ENCODE measurements at regions not wholly inside any gene's neighbourhood (a gene's known extent, or its start where the extent isn't known, plus 50 kb on each side); places are given as distances from the start of the nearest gene placed in this dataset.
"Not testable (repeated sequence)": the region's sequence is repeated elsewhere in the genome, so short reads cannot be mapped to it uniquely, and the experiment has no call there.

DNA sequence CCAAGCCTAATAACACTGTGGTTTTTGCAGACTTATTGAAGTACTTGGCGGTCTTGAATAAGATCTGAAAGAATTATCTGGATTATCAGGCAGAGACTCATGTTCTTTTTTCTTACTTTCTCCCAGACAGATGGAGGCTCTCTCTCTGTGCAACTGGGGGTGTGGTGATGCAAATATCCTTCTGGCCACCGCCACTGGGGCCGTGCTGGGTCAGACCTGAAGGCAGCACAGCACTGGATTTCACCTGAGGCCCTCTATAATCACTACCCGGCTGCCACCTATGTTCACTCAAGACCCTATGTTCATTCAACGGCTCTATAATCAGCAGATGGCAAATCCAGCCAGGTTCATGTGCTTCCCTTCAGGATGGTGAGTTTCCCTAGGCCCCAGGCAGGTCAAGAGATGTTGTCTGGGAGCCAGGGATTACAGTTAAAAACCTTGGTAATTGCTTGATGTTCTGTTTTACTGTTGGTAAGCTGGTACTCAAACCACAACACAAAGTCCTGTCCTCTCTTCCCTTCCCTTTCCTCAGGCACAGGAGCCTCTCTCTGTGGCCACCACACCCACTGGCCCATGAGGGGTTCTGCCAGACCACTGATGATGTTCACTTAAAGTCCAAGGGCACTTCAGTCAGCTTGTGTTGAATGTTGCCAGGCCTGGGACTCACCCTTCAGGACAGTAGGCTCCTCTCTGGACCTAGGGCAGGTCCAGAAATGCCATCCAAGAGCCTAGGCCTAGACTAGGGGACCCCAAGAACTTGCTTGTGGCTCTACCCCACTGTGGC lies 205.3 kb upstream of the GCFC2 start:
- no peak for DNase-seq (ENCODE audit: low read depth, low spot score)

DNA sequence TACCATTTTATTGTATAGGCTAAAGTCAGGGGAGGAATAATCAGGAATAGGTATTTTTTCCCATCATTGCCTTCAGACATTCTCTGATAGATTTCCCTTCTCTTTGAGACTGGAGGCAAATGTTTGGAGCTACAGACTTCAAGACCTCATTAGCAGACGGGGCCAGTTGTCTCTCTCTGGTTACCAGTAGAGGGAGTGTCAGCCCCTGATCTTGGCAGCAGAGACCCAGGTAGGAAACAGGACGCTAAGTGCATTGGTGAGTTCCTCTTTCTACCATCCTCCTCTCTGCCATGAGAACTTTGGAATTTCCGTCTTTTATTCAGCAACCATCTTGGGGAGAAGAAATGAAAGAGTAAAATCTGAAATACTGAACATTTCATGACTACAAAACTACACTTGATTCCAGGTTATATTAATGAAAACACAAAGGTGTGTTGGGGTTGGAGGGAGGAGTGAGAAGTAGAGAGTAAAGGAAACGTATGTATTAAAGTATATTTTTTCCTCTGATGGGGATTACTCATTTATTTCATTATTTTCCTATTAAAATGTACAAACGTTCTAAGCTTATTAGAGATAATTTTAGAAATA lies 186.2 kb upstream of the GCFC2 start:
- peak; percentile 75 for DNase-seq (ENCODE audit: low read depth, low spot score)

DNA sequence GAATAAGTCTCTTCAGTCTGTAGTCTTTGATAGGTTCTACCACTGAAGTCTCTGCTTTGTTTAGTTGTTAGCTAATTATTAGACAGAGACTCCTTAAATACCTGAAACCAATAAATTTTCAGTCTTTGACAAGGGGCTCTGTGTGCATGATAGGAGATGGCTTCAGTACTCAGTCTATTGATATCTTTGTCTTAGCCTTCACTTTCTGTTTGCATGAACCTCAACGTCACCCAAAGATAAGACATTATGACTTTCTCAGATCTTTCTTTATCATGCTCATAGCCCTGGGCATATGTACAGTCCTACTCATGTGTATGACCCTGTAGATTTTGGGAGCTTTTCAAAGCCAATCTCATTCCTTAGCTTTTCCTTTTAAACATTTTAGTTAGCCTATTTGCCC lies 183.5 kb upstream of the GCFC2 start:
- DNase-seq (ENCODE audit: low read depth, low spot score) = no peak

DNA sequence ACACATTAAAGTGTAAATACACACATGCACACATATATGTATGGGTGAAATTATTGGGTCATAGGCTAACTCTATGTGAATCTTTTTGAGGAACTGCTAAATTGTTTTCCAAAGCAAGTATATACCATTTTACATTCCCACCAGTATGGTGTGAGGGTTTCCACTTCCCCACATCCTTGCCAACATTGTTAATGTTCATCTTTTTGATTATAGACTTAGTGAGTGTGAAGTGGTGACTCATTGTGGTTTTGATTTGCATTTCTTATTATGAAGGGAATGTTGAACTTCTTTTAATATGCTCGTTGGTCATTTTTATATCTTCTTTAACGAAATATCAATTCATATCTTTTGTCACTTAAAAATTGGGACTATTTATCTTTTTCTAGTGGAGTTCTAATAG lies 181.8 kb upstream of the GCFC2 start:
- no peak for DNase-seq (ENCODE audit: low read depth, low spot score)

DNA sequence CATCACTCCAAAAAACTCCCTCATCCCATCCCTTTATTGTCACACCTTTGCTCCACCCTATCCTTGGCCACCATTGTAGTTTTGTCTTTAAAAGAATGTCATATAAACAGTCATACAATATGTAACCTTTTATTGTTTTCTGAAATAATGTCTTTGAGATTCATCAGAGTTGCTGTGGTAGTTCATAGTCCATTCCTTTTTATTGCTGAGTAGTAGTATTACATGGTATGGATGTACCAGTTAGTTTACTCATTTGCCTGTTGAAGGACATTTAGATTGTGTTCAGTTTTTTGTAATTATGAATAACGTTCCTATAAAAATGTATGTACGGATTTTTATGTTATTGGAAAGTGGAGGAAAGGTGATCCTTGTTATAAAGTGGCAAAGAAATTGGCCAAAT lies 171.8 kb upstream of the GCFC2 start:
- no peak for DNase-seq (ENCODE audit: low read depth, low spot score)

DNA sequence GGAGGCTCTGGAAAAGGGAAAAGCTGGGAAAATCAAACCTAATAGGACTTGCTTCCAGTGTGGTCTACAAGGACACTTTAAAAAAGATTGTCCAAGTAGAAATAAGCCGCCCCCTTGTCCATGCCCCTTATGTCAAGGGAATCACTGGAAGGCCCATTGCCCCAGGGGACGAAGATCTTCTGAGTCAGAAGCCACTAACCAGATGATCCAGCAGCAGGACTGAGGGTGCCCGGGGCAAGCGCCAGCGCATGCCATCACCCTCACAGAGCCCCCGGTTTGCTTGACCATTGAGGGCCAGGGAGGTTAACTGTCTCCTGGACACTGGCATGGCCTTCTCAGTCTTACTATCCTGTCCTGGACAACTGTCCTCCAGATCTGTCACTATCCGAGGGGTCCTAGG lies 164.9 kb upstream of the GCFC2 start:
- DNase-seq (ENCODE audit: low read depth, low spot score) = not testable (repeated sequence)

DNA sequence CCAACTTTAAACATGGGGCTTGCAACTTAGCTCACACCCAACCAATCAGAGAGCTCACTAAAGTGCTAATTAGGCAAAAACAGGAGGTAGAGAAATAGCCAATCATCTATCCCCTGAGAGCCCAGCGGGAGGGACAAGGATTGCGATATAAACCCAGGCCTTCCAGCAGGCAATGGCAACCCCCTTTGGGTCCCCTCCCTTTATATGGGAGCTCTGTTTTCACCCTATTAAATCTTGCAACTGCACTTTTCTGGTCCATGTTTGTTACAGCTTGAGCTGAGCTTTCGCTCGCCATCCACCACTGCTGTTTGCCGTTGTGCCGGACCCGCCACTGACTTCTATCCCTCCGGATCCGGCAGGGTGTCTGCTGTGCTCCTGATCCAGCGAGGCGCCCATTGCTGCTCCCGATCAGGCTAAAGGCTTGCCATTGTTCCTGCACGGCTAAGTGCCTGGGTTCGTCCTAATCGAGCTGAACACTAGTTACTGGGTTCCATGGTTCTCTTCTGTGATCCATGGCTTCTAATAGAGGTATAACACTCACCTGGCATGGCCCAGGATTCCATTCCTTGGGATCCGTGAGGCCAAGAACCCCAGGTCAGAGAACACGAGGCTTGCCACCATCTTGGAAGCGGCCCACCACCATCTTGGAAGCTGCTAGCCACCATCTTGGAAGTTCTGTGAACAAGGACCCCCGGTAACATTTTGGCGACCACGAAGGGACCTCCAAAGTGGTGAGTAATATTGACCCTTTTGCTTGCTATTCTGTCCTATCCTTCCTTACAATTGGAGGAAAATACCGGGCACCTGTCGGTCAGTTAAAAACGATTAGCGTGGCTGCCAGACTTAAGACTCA lies 161.3 kb upstream of the GCFC2 start:
- not testable (repeated sequence) for DNase-seq (ENCODE audit: low read depth, low spot score)

DNA sequence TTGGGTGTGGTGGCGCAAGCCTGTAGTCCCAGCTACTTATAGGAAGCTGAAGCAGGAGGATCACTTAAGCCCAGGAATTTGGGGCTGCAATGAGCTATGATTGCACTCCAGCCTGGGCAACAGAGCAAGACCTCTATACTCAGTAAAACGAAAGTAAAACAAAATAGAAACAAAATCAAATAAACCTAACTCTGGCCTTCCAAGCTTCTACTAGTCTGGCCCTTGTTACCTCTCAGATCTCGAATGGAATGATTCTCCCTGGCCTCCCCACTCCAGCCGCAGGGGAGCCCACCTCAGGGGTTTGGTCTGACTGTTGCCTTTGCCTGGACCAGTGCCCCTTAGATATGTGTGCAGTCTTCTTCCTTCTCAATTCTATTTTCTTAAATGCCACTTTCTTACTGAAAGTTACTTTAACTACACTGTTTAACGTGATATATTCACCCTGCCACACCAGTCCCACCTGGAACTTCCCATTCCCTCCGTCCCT lies 160.0 kb upstream of the GCFC2 start:
- no peak for DNase-seq (ENCODE audit: low read depth, low spot score)

DNA sequence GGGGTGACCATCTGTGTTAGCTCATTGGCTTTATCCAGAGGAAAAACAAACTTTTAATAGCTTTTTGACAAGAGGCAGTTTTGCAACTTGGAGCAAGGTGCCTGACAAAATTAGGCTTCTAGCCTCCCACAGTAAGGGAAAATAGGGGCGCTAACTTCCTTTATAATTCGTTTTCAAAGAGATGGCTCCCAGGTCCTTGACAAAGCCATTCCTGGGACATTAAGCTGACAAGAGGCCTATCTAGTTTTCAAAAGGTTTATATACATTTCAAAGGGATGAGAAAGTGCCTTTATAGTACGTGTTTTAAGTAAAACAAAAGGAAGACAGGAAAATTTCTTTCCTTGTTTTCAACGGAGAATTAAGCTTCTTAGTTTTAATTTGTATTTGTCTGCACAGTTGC lies 159.4 kb upstream of the GCFC2 start:
- peak; percentile 52 for DNase-seq (ENCODE audit: low read depth, low spot score)

DNA sequence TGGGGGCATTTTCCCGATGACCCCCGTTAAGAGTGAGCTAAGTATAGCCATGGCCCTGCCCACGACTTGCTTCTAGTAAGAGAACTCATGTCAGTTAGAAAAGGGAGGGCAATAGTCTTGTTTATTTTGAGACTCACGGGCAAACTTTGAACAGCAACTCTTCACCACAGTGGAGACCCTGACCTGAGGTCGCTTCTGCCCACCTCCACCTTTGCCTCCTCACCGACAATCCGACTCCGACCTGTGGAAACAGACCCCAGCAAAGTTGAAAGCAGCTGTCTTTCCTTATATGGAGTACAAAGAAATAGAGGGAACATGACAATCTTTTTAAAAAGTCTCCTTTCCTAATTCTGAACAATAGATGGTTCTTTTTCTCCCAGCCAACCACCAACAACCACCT lies 155.0 kb upstream of the GCFC2 start:
- DNase-seq (ENCODE audit: low read depth, low spot score) = no peak

DNA sequence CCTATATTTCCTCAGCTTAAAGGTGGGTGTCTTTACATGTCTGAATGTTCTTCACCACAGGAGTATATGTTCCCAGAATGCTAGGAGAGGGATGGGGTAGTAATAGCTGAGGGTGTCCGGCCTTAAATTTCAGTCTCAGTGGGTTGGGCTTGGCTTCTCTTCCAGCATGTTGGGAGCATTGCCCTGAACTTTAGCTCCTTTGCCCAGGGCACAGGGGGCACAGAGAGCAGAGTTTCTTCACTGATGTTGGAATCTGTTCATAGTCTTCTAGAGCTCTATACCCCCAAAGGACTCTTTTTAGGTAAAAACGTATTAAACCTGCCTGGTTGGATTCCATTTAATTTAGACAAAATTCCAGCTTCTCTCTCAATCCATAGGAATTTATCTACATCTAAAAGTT lies 154.4 kb upstream of the GCFC2 start:
- DNase-seq (ENCODE audit: low read depth, low spot score) = no peak

DNA sequence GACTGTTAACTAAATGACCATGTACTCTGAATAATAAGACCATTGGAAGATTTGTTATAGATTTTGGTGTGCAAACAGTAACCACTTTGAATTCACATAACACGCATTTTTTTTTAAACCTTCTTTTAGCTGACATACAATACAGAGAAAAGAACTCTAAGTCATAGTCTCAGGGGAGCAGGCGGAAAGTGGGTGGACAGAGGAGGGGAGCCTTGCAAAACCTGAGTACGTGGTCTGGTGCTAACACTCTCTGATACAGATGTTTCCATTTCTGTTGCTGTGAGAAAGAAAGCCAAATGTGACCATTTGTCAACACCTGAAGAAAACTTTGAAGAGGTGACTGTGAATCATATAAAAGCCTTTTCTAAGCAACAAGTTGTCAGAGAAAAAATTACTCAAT lies 151.8 kb upstream of the GCFC2 start:
- no peak for DNase-seq (ENCODE audit: low read depth, low spot score)

DNA sequence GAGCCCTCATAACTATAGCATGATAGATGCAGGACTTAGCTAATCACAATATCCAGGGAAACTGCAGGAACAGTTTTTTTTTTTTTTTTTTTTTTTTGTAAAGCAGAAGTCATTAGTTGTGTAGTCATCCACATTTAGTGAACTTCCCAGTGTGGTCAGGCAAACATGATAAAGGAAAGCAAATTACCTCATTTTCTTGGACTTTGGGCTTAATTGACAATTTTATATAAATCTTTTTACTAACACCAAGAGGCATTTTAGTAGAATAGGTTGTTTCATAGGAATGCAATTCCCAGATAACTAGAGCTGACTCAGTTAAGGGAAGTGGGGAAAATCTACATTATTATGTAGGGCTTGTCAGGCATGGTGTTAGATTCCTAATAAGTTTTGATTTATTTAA lies 142.7 kb upstream of the GCFC2 start:
- no peak for DNase-seq (ENCODE audit: low read depth, low spot score)

DNA sequence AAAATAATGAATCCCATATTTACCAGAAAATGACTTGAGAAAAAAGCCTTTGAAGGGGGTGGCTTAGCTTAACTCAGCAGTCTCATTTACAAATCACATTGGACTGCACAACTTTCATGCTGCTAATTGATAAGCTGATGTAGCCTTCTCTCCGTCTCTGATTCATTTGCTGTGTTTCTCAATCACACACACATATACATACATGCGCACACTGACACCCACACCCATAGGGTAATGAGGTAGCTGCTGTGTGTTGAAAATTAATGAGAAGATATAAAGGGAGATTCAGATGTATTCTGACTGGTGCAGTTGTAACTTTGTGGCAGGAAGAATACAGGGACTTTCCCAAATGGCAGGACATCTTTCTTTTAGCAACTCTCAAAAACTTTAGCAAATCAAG lies 141.9 kb upstream of the GCFC2 start:
- no peak for DNase-seq (ENCODE audit: low read depth, low spot score)

DNA sequence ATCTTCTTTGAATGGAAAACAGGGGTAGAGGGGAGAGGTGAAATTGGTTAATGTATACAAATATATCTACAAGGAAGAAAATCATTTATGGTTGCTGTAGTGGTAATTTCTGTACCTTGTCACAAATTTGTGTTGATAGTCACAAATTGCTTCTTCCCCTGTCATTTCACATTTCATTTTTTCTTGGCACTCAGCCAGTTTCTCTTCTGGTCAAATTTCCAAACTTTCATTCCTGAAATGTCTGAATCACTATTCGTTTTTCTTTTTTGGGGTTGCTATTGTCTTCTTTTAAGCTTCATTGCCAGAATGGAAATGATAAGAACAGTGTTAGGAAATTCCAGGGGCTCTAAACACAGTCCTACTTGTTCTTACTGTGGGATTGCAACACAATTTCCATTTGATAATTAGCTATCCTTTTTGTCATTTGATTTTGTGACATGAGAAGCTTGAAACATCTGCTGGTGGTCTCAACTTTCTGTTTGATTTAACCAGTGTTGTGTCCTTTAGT lies 136.0 kb upstream of the GCFC2 start:
- DNase-seq (ENCODE audit: low read depth, low spot score) = no peak

DNA sequence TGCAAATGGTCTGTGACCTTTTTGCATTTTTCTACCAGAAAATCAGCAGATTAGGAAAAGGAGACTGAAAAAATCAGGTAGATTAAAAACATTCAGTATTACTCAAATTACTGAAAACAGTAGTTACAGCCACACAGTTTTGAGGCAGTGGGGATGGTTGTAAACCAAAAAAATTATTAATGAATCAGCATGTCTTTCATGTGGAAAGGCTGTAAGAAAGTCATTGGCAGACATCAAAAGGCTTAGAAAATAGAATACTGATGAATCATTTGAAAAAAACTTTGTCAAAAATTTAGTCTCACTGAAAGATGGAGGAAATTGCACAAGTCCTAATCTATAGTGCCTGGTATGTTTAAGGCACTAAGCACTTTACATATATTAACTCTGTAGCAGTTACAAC lies 133.9 kb upstream of the GCFC2 start:
- no peak for DNase-seq (ENCODE audit: low read depth, low spot score)

DNA sequence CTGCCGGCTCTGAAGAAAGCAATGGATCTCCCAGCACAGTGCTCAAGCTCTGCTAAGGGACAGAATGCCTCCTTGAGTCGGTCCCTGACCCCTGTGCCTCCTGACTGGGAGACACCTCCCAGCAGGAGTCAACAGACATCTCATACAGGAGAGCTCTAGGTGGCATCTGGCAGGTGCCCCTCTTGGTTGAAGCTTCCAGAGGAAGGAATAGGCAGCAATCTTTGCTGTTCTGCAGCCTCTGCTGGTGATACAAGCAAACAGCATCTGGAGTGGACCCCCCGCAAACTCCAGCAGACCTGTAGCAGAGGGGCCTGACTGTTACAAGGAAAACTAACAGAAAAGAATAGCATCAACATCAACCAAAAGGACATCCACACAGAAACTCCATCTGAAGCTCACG lies 123.9 kb upstream of the GCFC2 start:
- not testable (repeated sequence) for DNase-seq (ENCODE audit: low read depth, low spot score)

DNA sequence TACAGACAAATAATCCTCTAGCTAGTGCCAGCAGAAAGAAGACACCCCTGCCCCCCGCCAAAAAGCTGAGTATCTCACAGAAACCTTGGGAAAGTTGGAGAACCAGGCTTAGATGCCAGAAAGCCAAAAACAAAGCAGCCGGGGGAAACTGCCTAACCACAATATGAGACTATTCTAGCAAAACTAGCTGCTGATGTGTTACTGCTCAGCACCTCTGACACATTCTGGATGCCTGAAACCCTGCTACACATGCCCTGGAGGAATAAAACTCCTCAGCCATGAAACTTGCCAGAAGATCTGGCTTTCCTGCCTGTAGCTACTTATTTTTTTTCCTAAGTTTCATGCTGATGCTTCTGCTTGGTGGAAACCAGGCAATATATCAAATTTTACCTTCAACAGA lies 122.7 kb upstream of the GCFC2 start:
- DNase-seq (ENCODE audit: low read depth, low spot score) = no peak

DNA sequence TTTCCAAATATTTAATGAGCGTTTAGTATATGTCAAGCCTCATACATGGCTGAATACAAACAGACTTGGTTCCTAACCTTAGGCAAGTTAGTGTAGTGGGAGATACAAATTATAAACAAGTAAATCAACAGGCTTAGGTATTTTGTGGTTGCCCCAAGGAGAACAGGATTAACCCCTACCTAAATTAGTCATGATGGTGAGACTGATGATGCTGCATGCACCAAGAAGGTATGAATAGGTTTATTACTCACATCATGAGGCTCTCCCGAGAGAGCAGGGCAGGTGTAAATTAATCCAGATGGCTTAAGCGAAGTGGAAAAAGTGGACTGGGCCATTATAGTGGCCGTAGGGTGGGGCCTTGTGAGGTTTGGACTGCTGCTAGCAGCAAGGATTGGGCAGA lies 118.1 kb upstream of the GCFC2 start:
- DNase-seq (ENCODE audit: low read depth, low spot score) = no peak

DNA sequence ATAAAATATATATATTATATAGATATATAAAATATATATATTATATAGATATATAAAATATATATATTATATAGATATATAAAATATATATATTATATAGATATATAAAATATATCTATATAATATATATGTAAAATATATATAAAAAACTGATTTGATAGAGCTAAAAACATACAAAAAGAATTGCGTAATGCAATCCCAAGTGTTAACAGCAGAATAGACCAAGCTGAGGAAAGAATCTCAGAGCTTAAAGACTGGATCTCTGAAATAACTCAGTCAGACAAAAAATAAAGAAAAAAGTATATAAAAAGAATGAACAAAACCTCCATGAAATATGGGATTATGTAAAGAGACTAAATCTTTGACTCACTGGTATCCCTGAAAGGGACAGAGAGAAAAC lies 112.8 kb upstream of the GCFC2 start:
- not testable (repeated sequence) for DNase-seq (ENCODE audit: low read depth, low spot score)

DNA sequence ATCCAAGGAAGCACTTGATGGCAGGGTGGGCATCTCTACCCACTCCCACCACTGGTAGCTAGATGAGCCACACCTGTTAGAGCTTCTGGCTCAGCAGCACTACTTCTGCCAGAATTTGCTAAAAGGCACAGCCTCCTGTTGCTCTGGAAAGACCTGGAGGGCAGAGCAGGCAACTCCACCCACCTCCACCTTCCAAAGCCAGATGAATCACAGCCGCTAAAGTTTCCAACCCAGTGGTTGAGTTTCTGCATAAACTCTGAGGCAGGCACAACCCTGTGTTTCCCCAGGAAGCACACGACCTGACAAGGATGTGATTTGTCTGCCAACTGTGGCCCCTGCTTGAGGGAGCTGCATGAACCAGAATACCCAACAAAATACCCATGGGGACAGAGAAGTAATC lies 111.6 kb upstream of the GCFC2 start:
- DNase-seq (ENCODE audit: low read depth, low spot score) = no peak

DNA sequence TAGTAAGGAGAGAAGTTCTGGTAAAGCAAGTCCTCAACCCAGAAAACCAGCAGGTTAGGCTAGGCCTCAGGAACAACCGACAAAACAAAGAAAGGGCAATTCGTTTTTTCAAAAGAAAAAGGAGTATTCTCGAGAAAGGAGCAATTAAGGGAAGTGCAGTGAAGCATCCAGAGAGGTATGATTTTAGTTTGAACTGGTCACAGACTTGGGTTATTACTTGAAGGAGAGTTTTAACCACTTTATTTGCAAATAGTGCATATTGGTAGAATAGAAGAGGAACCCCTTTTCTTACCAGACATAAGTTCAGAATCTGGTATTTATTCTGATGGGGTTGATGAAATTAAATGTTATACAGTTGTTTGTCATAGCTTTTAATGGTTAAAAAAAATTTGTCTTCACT lies 110.0 kb upstream of the GCFC2 start:
- no peak for DNase-seq (ENCODE audit: low read depth, low spot score)
